ENCODE measurements at regions not wholly inside any gene's neighbourhood (a gene's known extent, or its start where the extent isn't known, plus 50 kb on each side); places are given as distances from the start of the nearest gene placed in this dataset.

DNA sequence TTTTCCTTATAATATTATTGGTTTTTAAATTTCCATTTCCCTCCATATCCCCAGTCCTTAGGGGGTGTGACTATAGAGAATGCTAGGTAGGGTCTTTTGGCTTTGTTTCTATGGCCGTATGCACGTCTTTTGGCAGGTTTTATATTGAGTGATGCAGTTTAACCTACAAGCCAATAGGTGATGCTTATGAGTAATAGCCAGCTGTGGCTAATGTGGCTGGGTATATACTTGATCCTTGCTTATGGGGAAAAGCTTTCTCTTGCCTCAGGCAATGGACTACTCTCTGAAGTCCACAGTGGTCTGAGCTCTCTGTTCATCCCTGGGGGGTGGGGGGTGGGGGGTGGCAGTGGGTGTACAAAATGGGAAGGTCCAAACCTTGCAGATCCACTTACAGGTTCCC is 223.9 kb downstream of the MFSD1 start:
- Histone ChIP-seq H2BK5ac (ENCODE audit: low read length) (no peak overlapping the region), H2BK120ac (ENCODE audit: low read depth, low read length) (no peak overlapping the region), H3K27me3 (ENCODE audit: control insufficient read depth in 3 of 3, insufficient read depth in 3 of 3, low read depth in 1 of 3, low read length in 3 of 3) (no peaks in the 10 kb centered on the region), H3K27ac (replicated peaks; ENCODE audit: low read length) (no peak overlapping the region), H2BK12ac (ENCODE audit: low read length) (no peak overlapping the region), H3K4me3 (ENCODE audit: low read length in 2 of 2) (no peak overlapping the region), H3K9ac (ENCODE audit: low read depth, low read length, poor library complexity) (no peak overlapping the region), H3K23ac (ENCODE audit: low read depth, low read length, poor library complexity) (no peak overlapping the region), H2AK5ac (ENCODE audit: low read depth, low read length) (no peak overlapping the region), H3K36me3 (replicated peaks in 1 of 2; ENCODE audit: control insufficient read depth in 2 of 2, insufficient read depth in 2 of 2, low read length in 2 of 2) (no peaks in the 10 kb centered on the region), H3K79me1 (ENCODE audit: low read depth, low read length) (no peaks in the 10 kb centered on the region), H4K91ac (ENCODE audit: low read depth, low read length, poor library complexity) (no peak overlapping the region), H3K4me1 (ENCODE audit: control insufficient read depth in 2 of 2, insufficient read depth in 1 of 2, low read depth in 1 of 2, low read length in 2 of 2) (no peaks in the 10 kb centered on the region), H3K9me3 (replicated peaks in 1 of 2; ENCODE audit: control insufficient read depth in 2 of 2, insufficient read depth in 1 of 2, low read depth in 1 of 2, low read length in 2 of 2) (no peaks in the 10 kb centered on the region), H3K4ac (ENCODE audit: low read length) (no peak overlapping the region), H2AFZ (ENCODE audit: low read length) (no peak overlapping the region), H3K18ac (ENCODE audit: low read length) (no peak overlapping the region), H2BK15ac (ENCODE audit: low read length) (no peak overlapping the region), H3K4me2 (ENCODE audit: insufficient read depth, low read length, poor library complexity, severe bottlenecking) (no peak overlapping the region), H3K14ac (ENCODE audit: low read length) (no peak overlapping the region), H4K8ac (ENCODE audit: low read depth, low read length) (no peak overlapping the region)
- DNase-seq (ENCODE audit: low spot score): no peak
- WGBS, 2 donors (ENCODE audit: extremely low coverage in 2 of 2, insufficient read length in 2 of 2, insufficient replicate concordance in 1 of 2): no CpG with 5 or more reads among the region's 2 CpGs

DNA sequence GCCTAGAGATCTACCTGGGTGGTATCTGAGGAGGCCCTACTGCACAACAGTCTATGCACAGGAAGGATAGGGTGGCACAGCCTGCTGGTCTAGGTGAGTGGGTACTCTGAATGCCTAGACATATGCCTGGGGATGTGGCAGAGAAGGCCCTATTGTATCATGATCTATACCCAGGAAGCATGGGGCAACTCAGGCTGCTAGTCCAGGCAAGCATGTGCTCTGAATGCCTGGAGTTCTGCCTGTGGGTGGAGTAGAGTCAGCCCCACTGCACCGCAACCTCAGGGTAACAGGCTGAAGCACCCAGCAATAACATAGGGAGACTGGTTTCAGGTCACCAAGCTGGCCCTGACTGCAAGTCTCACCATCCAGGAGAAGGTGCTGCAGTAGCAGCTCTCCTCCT is 224.7 kb downstream of the MFSD1 start:
- Histone ChIP-seq H3K23ac (ENCODE audit: low read depth, low read length, poor library complexity) (no peak overlapping the region), H3K9ac (ENCODE audit: low read depth, low read length, poor library complexity) (peak overlapping the region; percentile 2), H2AK5ac (ENCODE audit: low read depth, low read length) (no peak overlapping the region), H3K9me3 (replicated peaks in 1 of 2; ENCODE audit: control insufficient read depth in 2 of 2, insufficient read depth in 1 of 2, low read depth in 1 of 2, low read length in 2 of 2) (no peaks in the 10 kb centered on the region), H3K4me2 (ENCODE audit: insufficient read depth, low read length, poor library complexity, severe bottlenecking) (no peak overlapping the region), H3K14ac (ENCODE audit: low read length) (no peak overlapping the region), H3K4me1 (ENCODE audit: control insufficient read depth in 2 of 2, insufficient read depth in 1 of 2, low read depth in 1 of 2, low read length in 2 of 2) (no peaks in the 10 kb centered on the region), H3K79me1 (ENCODE audit: low read depth, low read length) (no peaks in the 10 kb centered on the region), H2AFZ (ENCODE audit: low read length) (no peak overlapping the region), H4K8ac (ENCODE audit: low read depth, low read length) (no peak overlapping the region), H4K91ac (ENCODE audit: low read depth, low read length, poor library complexity) (no peak overlapping the region), H3K36me3 (replicated peaks in 1 of 2; ENCODE audit: control insufficient read depth in 2 of 2, insufficient read depth in 2 of 2, low read length in 2 of 2) (no peaks in the 10 kb centered on the region), H2BK12ac (ENCODE audit: low read length) (no peak overlapping the region), H3K4me3 (ENCODE audit: low read length in 2 of 2) (peak overlapping the region in 1 of 2 donors; percentile 6), H3K27ac (replicated peaks; ENCODE audit: low read length) (no peak overlapping the region), H3K27me3 (ENCODE audit: control insufficient read depth in 3 of 3, insufficient read depth in 3 of 3, low read depth in 1 of 3, low read length in 3 of 3) (no peaks in the 10 kb centered on the region), H2BK120ac (ENCODE audit: low read depth, low read length) (no peak overlapping the region), H3K4ac (ENCODE audit: low read length) (no peak overlapping the region), H2BK5ac (ENCODE audit: low read length) (no peak overlapping the region), H2BK15ac (ENCODE audit: low read length) (no peak overlapping the region), H3K18ac (ENCODE audit: low read length) (no peak overlapping the region)
- DNase-seq (ENCODE audit: low spot score): no peak
- no CpG with 5 or more reads among the region's 1 CpG for WGBS, 2 donors (ENCODE audit: extremely low coverage in 2 of 2, insufficient read length in 2 of 2, insufficient replicate concordance in 1 of 2)

DNA sequence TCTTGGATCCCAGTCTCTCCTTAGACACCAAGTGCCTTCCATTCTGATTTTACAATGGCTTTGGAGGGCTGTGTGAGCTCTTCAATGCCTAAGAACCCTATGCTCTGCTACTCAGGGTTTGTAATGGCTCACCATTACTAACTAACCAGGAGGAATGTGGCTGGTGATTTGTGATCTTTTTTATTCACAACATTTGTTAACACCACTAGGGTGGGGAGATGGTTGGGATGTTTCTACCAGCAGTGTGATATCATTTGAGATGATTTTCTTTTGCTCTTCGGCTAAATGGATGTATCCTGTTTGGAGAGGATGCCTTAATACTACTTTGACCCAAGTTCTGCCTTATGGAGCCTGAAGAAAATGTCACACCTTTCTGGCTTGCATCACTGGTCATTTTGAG is 226.9 kb downstream of the MFSD1 start:
- H3K9me3 ChIP-seq (replicated peaks in 1 of 2; ENCODE audit: control insufficient read depth in 2 of 2, insufficient read depth in 1 of 2, low read depth in 1 of 2, low read length in 2 of 2): no peaks in the 10 kb centered on the region
- H2BK5ac ChIP-seq (ENCODE audit: low read length): no peak overlapping the region
- no peaks in the 10 kb centered on the region for H3K79me1 ChIP-seq (ENCODE audit: low read depth, low read length)
- H3K4me2 ChIP-seq (ENCODE audit: insufficient read depth, low read length, poor library complexity, severe bottlenecking): no peak overlapping the region
- H3K18ac ChIP-seq (ENCODE audit: low read length): no peak overlapping the region
- H2BK12ac ChIP-seq (ENCODE audit: low read length): no peak overlapping the region
- no peak overlapping the region for H3K9ac ChIP-seq (ENCODE audit: low read depth, low read length, poor library complexity)
- no peak overlapping the region for H4K91ac ChIP-seq (ENCODE audit: low read depth, low read length, poor library complexity)
- H3K23ac ChIP-seq (ENCODE audit: low read depth, low read length, poor library complexity): no peak overlapping the region
- H2BK120ac ChIP-seq (ENCODE audit: low read depth, low read length): no peak overlapping the region
- WGBS, 2 donors (ENCODE audit: extremely low coverage in 2 of 2, insufficient read length in 2 of 2, insufficient replicate concordance in 1 of 2): no CpG with 5 or more reads among the region's 1 CpG
- H3K4me3 ChIP-seq (ENCODE audit: low read length in 2 of 2): no peak overlapping the region
- no peak overlapping the region for H4K8ac ChIP-seq (ENCODE audit: low read depth, low read length)
- no peaks in the 10 kb centered on the region for H3K27me3 ChIP-seq (ENCODE audit: control insufficient read depth in 3 of 3, insufficient read depth in 3 of 3, low read depth in 1 of 3, low read length in 3 of 3)
- H2AFZ ChIP-seq (ENCODE audit: low read length): no peak overlapping the region
- H3K4me1 ChIP-seq (ENCODE audit: control insufficient read depth in 2 of 2, insufficient read depth in 1 of 2, low read depth in 1 of 2, low read length in 2 of 2): no peaks in the 10 kb centered on the region
- H3K14ac ChIP-seq (ENCODE audit: low read length): no peak overlapping the region
- no peak overlapping the region for H3K27ac ChIP-seq (replicated peaks; ENCODE audit: low read length)
- no peaks in the 10 kb centered on the region for H3K36me3 ChIP-seq (replicated peaks in 1 of 2; ENCODE audit: control insufficient read depth in 2 of 2, insufficient read depth in 2 of 2, low read length in 2 of 2)
- no peak for DNase-seq (ENCODE audit: low spot score)
- no peak overlapping the region for H2BK15ac ChIP-seq (ENCODE audit: low read length)
- no peak overlapping the region for H3K4ac ChIP-seq (ENCODE audit: low read length)
- no peak overlapping the region for H2AK5ac ChIP-seq (ENCODE audit: low read depth, low read length)

DNA sequence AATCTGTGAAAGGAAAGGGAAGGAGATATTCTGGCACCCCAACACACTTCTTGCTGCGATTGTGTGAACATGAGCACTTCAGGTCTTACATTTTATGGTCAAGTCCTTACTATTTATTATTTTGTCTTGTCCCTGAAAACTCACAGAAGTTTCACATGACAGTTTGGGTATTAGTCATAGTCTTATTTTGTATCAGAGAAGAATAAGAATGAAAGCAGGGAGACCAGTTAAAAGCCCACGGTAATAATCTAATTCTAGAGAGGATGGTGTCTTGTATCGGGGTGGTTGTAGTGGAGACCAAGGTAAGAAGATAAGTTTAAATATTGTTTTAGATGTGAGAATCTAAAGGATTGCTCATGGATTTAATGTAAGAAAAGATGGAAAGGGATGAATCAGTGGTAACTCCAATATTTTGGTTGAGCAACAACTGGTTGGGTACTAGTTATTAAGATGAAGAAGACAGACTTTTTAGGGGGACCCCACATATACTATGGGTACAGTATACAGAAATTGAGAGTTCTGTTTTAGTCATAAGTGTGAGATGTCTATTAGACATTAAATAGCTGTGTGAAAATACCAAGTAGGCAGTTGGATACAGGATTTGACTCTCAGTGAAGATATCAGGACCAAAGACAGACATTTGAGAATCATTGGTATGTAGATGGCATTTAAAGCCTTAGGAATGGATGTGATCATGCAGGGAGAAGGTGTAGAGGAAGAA is 227.6 kb downstream of the MFSD1 start:
- no peaks in the 10 kb centered on the region for H3K36me3 ChIP-seq (replicated peaks in 1 of 2; ENCODE audit: control insufficient read depth in 2 of 2, insufficient read depth in 2 of 2, low read length in 2 of 2)
- H3K14ac ChIP-seq (ENCODE audit: low read length): no peak overlapping the region
- H3K79me1 ChIP-seq (ENCODE audit: low read depth, low read length): no peaks in the 10 kb centered on the region
- no peak overlapping the region for H4K8ac ChIP-seq (ENCODE audit: low read depth, low read length)
- no peak overlapping the region for H2BK15ac ChIP-seq (ENCODE audit: low read length)
- no peak overlapping the region for H2AK5ac ChIP-seq (ENCODE audit: low read depth, low read length)
- no peak overlapping the region for H2BK12ac ChIP-seq (ENCODE audit: low read length)
- H2BK120ac ChIP-seq (ENCODE audit: low read depth, low read length): no peak overlapping the region
- H2AFZ ChIP-seq (ENCODE audit: low read length): no peak overlapping the region
- 100% methylated on average over 1 of the region's 3 CpGs; no CpG with 5 or more reads in 1 of the 2 donors for WGBS, 2 donors (ENCODE audit: extremely low coverage in 2 of 2, insufficient read length in 2 of 2, insufficient replicate concordance in 1 of 2)
- no peak overlapping the region for H3K9ac ChIP-seq (ENCODE audit: low read depth, low read length, poor library complexity)
- no peak overlapping the region for H3K27ac ChIP-seq (replicated peaks; ENCODE audit: low read length)
- no peak overlapping the region for H2BK5ac ChIP-seq (ENCODE audit: low read length)
- no peak overlapping the region for H3K4me2 ChIP-seq (ENCODE audit: insufficient read depth, low read length, poor library complexity, severe bottlenecking)
- no peak overlapping the region for H3K4ac ChIP-seq (ENCODE audit: low read length)
- no peaks in the 10 kb centered on the region for H3K27me3 ChIP-seq (ENCODE audit: control insufficient read depth in 3 of 3, insufficient read depth in 3 of 3, low read depth in 1 of 3, low read length in 3 of 3)
- no peak overlapping the region for H3K18ac ChIP-seq (ENCODE audit: low read length)
- H3K4me1 ChIP-seq (ENCODE audit: control insufficient read depth in 2 of 2, insufficient read depth in 1 of 2, low read depth in 1 of 2, low read length in 2 of 2): no peaks in the 10 kb centered on the region
- no peak overlapping the region for H3K4me3 ChIP-seq (ENCODE audit: low read length in 2 of 2)
- H4K91ac ChIP-seq (ENCODE audit: low read depth, low read length, poor library complexity): no peak overlapping the region
- no peak for DNase-seq (ENCODE audit: low spot score)
- H3K23ac ChIP-seq (ENCODE audit: low read depth, low read length, poor library complexity): no peak overlapping the region
- H3K9me3 ChIP-seq (replicated peaks in 1 of 2; ENCODE audit: control insufficient read depth in 2 of 2, insufficient read depth in 1 of 2, low read depth in 1 of 2, low read length in 2 of 2): no peaks in the 10 kb centered on the region

All from neuronal stem cell (in vitro differentiated cells).